SKM-1 (cell line): ENCODE measurements at regions not wholly inside any gene's neighbourhood (a gene's known extent, or its start where the extent isn't known, plus 50 kb on each side); places are given as distances from the start of the nearest gene placed in this dataset.

Source experiments
- DNase-seq: peaks from one replicate; lab custom pipeline; 2025; ENCODE audit not compliant: unreplicated experiment; lab: John Stamatoyannopoulos, UW

DNA sequence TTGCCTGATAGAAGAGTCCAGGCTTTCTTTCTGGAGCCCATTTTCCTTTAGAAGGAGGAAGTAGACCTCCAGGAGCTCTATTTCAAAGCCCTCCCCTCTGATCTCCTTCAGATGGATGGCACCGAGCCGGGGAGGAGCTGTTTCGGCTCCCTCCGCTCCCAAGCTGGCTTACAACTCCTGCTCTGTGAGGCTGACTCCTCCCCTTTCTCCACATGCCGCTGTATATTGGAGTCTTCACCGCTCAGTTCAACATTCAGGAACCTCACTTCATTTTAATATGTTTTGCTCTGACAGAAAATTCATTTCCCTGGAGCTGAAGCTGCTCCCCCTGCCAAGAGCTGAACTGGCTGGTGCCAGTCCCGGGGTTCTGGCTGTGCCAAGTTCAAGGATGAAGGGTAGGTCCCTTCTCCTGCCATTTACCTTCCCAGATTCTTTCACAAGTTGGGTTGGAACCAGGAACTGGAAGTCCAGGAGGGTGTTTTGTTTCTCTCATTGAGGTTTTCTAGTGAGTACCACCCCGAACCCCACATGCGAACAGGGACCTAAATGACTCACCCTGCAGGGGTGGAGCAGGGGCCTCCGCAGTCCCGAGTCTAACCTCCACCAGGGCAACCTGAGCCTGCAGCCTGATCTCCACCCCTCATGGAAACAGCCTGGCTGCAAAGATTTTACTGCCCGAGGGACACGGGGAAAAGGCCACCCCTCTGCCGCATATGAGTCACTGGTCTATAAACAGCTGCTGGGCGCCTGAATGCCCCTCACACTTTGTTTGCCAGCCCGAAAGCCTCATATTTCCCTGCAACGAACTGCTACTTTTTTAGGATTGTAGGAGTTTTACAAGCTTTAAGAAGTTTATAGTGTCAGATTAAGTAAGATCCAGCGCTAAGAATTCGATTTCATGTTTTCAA is 68.6 kb upstream of the FOXA2 start:
- no peak for DNase-seq

DNA sequence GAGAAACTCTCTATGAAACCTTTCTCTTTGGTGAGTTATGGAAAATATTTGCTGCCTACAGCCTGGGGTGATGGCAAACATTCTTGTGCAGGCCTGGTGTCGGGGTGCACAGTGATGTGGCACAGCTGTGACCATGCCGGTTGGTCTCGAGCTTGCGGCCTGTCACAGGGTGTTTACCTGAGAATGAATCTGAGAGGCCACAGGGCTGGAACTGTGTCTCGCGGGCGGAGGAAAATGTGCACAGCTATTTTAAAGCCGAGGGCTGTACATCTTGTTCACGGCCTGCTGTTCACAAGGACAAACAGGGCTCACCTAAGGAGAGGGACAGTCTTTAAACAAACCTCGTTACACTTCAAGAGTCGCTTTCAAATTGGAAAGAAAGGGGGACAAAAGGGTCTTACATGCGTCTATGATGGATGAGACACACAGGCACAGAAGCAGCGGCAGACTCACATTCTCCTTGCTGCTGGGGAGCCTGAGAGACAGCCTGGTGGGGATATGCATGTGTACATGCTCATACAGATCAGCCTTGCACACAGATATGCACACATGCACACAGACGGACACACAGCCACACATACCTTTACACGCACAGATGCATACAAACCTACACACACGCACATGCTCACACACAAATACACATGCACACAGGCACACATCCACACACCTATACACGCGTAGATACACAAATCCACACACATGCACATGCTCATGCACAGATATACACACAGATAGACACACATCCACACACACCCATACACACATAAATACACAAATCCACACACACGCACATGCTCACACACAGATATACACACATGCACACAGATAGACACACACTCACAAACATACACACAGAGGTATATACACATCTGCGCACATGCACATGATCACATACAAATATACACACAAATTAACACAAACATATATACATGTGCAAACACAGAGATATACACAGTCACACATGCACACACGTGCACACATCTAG is 69.6 kb upstream of the FOXA2 start:
- no peak for DNase-seq

GRCh38 chr20:22663528-22664025 is 79.2 kb upstream of the FOXA2 start:
- no peak for DNase-seq

DNA sequence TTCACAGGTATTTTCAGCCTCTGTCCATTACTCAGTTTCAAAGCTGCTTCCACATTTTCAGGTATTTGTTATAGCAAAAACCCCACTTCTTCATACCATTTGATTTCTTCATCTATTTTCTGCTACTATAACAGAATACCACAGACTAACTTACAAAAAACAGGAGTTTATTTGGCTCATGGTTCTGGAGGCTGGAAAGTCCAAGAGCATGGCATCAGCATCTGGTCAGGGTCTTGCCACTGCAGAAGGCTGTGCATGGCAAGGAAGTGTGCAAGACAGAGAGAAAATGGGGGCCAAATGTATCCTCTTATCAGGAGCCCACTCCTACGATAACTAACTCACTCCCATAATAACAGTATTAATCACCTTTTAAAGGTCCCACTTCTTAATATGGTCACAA is 82.8 kb upstream of the FOXA2 start:
- DNase-seq, result no peak

DNA sequence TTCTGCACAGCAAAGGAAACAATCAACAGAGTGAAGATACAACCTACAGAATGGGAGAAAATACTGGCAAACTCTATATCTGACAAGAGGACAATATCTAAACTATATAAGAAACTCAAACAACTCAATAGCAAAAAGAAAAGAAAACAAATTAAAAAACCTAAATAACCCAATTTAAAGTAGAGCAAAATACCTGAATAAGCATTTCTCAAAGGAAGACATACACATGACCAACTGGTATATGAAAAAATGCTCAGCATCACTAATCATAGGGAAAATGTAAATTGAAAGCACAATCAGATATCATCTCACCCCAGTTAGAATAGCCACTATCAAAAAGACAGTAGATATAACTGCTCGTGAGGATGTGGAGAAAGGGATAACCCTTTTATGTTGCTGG is 87.8 kb upstream of the FOXA2 start:
- no peak for DNase-seq

DNA sequence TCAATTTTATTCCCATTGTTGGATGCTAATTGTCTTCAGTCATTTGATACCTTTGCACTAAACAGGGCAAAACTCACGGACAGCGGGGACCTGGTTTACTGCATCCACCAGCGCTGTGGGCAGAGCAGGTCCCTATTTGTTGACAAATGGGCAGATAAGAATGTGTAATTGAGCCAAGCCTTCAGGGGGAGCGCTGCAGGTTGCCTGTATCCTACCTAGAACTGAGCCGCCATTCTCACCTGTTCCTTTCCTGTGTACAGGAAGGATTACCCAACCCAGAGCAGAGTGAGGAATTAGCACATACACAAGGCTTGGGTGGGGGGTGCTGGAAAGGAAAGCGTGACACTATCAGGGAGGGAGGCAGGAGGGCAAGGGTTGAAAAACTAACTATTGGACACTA is 89.1 kb upstream of the FOXA2 start:
- DNase-seq, result no peak

- DNase-seq, result no peak
Measured at GRCh38 chr20:22675341-22675740, 91.0 kb upstream of the FOXA2 start.

GRCh38 chr20:22678678-22679077 is 94.3 kb upstream of the FOXA2 start:
- no peak for DNase-seq

- no peak for DNase-seq
Measured at GRCh38 chr20:22679197-22679596, 94.8 kb upstream of the FOXA2 start.

DNA sequence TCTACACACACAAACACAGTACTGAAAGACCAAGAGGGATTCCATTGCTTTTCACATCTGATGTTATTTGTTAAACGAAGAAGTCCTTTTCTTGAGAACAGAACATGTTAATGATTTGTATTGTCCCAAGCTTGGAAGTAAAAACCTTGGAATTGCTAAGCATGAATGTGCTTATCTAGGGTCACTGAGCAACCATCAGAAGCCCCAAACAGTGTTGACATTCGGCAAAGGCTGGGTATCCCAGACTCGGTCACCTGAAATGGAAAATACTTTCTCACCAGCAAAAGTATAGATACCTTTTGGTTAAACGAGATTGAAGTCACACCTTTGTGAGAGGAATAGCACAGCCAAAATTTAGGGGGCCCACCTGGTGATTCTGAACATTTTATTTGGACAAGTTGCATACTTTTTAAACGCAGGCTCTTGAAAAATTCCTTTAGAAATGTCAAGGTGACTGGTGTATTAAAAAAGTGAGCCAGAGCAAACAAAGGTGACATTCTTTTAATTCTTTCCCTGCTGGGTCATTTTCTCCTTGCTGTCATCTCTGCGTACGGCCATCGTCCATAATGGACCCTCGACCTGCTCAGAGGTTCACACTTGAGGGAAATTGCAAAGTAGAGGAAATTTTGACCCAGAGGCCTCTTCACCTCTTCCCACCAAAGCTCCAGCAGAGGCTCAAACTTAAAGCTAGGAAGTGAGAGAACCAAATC is 95.8 kb upstream of the FOXA2 start:
- no peak for DNase-seq

- no peak for DNase-seq
Measured at GRCh38 chr20:22681591-22682248, 97.3 kb upstream of the FOXA2 start.

- DNase-seq, result no peak
Measured at GRCh38 chr20:22682381-22682780, 98.0 kb upstream of the FOXA2 start.

- DNase-seq, result peak; percentile 62
Measured at GRCh38 chr20:22684072-22684762, 99.8 kb upstream of the FOXA2 start.

DNA sequence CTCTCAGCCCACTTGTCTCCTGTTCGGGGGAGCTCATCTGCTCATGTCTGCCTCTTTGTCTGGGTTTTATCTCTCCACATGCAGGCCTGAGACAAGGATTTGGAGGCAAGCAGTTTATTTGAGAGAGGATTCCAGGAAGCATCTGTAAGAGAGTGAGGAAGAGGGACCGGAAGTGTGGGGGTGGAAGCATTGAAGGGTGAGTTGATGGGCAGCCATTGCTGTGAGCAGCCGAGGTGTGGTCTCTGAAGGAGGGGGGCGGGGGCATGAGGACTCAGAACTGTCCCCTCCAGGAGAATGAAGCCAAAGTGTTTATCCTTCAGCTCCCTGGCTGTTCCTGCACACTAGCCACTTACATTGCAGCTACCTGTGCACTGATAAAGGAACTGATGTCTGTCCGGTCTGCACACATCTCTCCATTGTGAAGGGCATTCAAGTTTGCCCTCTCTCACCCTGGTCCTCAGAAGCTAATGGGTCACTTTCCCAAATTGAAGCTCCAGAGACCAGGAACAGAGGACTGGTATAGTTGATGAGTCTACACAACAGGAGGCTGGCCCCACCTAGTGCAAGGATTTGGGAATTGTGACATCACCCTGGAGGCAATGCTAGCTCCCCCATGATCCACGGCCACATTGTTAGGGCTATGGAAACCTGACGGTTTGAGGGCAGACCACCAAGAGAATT is 100.5 kb upstream of the FOXA2 start:
- DNase-seq, result no peak

- no peak for DNase-seq
Measured at GRCh38 chr20:22686097-22686496, 101.7 kb upstream of the FOXA2 start.

- DNase-seq, result no peak
Measured at GRCh38 chr20:22687676-22688349, 103.4 kb upstream of the FOXA2 start.

DNA sequence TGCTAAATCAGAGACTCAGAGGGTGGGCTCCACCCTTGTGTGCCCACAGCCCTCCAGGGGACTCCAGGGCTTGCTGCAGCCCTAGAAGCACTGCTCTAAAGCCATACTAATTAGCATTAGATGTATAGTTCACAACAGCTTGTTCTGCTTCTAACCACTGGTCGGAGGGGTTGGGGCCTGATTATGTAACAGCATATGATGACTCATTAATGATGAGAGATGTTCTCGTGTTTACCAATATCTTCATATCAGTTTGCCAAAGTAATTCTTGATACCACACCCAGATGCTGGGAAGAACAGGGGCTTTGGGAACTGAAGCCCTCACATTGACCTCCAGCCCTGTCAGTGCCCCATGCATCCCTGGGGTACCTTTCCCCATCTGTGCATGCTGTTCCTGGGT is 104.1 kb upstream of the FOXA2 start:
- no peak for DNase-seq

DNA sequence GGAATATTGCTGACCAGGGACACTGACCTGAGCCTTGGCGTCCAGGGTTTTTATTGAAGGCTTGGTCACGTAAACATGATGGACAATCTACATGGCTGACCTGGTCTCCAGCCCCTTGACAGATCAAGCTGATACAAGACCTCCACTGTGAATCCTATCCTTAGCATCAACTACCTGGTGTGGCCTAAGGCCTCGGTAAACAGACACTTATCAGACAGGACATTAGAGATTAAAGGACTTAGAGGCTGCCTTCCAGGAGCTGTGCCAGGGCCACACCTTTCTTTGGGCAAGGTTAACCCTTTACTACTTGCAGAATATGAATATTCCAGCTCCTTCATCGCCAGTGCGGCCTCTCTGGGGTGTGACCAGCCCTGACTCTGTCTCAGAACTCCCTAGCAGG is 104.9 kb upstream of the FOXA2 start:
- DNase-seq, result no peak

DNA sequence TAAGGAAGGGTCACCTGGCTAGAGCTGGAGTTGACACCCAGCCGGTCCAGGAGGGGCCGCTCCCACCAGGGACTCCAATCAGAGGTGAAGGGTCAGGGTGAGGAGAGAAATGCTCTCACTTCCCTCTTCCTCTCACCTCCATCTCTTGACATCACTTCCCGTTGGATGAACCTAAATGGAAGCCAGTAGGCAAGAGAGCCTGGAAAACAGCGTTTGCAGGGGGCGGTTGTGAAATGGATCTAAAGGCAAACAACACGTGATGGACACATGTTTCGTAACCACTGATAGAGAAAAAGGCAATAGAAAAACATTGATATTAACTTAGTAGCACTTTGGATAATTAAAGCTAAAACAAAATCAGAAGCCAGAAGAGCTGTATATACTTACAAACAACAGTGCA is 105.6 kb upstream of the FOXA2 start:
- DNase-seq, result no peak
